Keratinocyte (primary cell): ENCODE measurements at regions not wholly inside any gene's neighbourhood (a gene's known extent, or its start where the extent isn't known, plus 50 kb on each side); places are given as distances from the start of the nearest gene placed in this dataset.

Experiments used
- DNase-seq: peaks from one replicate; pipeline ENCODE4 v3.0.0-alpha.2; 2011; ENCODE audit warnings: low read depth, missing footprints, low spot score
- FAIRE-seq: peaks from 2 replicates; lab custom pipeline; 2011; peaks lifted over from hg19 to GRCh38; lab: Jason Lieb, UNC
- H2AFZ ChIP-seq: 2 replicates; pipeline ENCODE4 v1.6.0; 2012; ENCODE audit warnings: low read length, control low read depth, inconsistent platforms; ENCODE audit not compliant: control insufficient read depth
- H3K27ac ChIP-seq: 2 replicates; pipeline ENCODE4 v1.5.1; 2011; ENCODE audit warnings: low read length; ENCODE audit not compliant: control insufficient read depth, insufficient read depth
- H3K27me3 ChIP-seq: 3 replicates; pipeline ENCODE4 v1.6.0; 2011; ENCODE audit warnings: low read length; ENCODE audit not compliant: control insufficient read depth, insufficient read depth; ENCODE audit errors: extremely low read depth
- H3K36me3 ChIP-seq, 2 experiments: 2 replicates in 1 of 2; 3 replicates in 1 of 2; pipeline ENCODE4 v1.5.1; 2011; ENCODE audit warnings: low read length in 2 of 2, mild to moderate bottlenecking in 1 of 2; ENCODE audit not compliant: control insufficient read depth in 2 of 2, insufficient read depth in 2 of 2; ENCODE audit errors: extremely low read depth in 1 of 2
- H3K4me1 ChIP-seq: 3 replicates; pipeline ENCODE4 v1.5.1; 2011; ENCODE audit warnings: low read length; ENCODE audit not compliant: control insufficient read depth, insufficient read depth; ENCODE audit errors: extremely low read depth
- H3K4me2 ChIP-seq: 3 replicates; pipeline ENCODE4 v1.6.0; 2011; ENCODE audit warnings: low read depth, low read length; ENCODE audit not compliant: control insufficient read depth, insufficient read depth; ENCODE audit errors: extremely low read depth
- H3K4me3 ChIP-seq, 3 experiments: fragments of 200-600 bp in 1 of 3; sonication (generic) in 1 of 3; 2 replicates in 2 of 3; 3 replicates in 1 of 3; pipeline ENCODE4 v1.5.1; 2011 to 2016; ENCODE audit warnings: low read length in 3 of 3, mild to moderate bottlenecking in 3 of 3, control low read depth in 2 of 3, inconsistent platforms in 1 of 3, low read depth in 1 of 3, mixed read lengths in 1 of 3, mixed run types in 1 of 3, moderate library complexity in 1 of 3; ENCODE audit not compliant: control insufficient read depth in 2 of 3, insufficient read depth in 2 of 3; ENCODE audit errors: extremely low read depth in 1 of 3
- H3K79me2 ChIP-seq: 2 replicates; pipeline ENCODE4 v1.6.0; 2012; ENCODE audit warnings: low read length; ENCODE audit not compliant: control insufficient read depth, insufficient read depth
- H3K9ac ChIP-seq: 3 replicates; pipeline ENCODE4 v1.6.0; 2011; ENCODE audit warnings: low read length; ENCODE audit not compliant: control insufficient read depth, insufficient read depth; ENCODE audit errors: extremely low read depth
- H3K9me1 ChIP-seq: 3 replicates; pipeline ENCODE4 v1.6.0; 2011; ENCODE audit warnings: low read length; ENCODE audit not compliant: control insufficient read depth, insufficient read depth; ENCODE audit errors: extremely low read depth
- H3K9me3 ChIP-seq: 2 replicates; pipeline ENCODE4 v1.5.1; 2012; ENCODE audit warnings: low read depth, low read length; ENCODE audit not compliant: control insufficient read depth
- H4K20me1 ChIP-seq: 3 replicates; pipeline ENCODE4 v1.6.0; 2011; ENCODE audit warnings: low read length; ENCODE audit not compliant: control insufficient read depth, insufficient read depth; ENCODE audit errors: extremely low read depth
- EZH2 ChIP-seq: IDR thresholded peaks from one replicate; pipeline ENCODE4 v1.6.1; 2012; ENCODE audit warnings: inconsistent platforms, mild to moderate bottlenecking, low read length, moderate library complexity
- dilution Hi-C: fragments of 300-500 bp; cut with MboI; formaldehyde crosslinking; loops from one replicate; pipeline ENCODE4 v1.7.0; 2020; ENCODE audit warnings: low sequenced_read_pairs; ENCODE audit not compliant: extremely low pct_ligation_motif_present
- TF ChIP-seq, protein P1 (sequence below), 3 experiments: IDR thresholded peaks in 1 of 3; conservative IDR thresholded peaks in 1 of 3; optimal IDR thresholded peaks in 1 of 3; 2 replicates in 2 of 3; 3 replicates in 1 of 3; pipeline versions ENCODE3 to v1.5.1; 2011; ENCODE audit warnings: low read length in 3 of 3, mild to moderate bottlenecking in 3 of 3, moderate library complexity in 2 of 3, control low read depth in 1 of 3, inconsistent platforms in 1 of 3; ENCODE audit not compliant: insufficient read depth in 2 of 3; ENCODE audit errors: extremely low read depth in 1 of 3

DNA sequence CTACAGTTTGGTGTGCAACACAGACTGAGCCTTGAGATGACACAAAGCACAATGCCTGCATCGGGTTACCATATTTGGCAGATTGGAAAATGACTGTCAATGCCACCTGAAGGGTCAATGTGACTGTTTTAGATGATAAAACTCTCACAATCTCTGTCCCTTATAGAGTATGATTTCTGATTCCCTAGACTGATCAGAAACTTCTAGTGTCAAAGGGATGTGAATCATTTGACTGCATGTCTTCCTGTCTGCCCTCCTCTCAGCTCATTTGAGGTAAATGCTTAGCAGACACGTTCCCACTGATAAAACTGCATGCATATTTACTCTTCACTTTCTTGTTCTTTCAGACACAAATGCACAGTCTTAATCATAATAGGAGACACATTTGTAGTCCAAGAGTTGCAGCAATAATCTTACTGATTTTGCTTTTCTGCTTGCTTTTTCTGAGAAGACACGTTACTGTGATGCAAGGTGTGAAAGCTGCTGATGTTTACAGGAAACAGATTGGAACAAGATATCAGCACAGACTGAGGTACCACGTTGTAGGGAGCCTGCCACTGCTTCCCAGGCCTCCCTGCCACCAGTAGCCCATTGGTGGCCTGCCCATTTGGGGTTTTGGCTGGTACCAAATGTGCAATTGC is 77.8 kb downstream of the GCNT4 start:
- no peaks in the 10 kb centered on the region for H3K9me1 ChIP-seq
- dilution Hi-C loops: no loop called here
- FAIRE-seq (no peak), DNase-seq (no peak)
- no peaks in the 10 kb centered on the region for H3K36me3 ChIP-seq
- H3K9me3 ChIP-seq: peaks cover 1% of the 10 kb centered on the region
- no peak overlapping the region for H2AFZ ChIP-seq
- no peak overlapping the region for H3K4me3 ChIP-seq
- no peaks in the 10 kb centered on the region for H3K4me1 ChIP-seq
- no peaks in the 10 kb centered on the region for H4K20me1 ChIP-seq
- no peaks in the 10 kb centered on the region for H3K27me3 ChIP-seq
- H3K27ac ChIP-seq: no peak overlapping the region
- H3K79me2 ChIP-seq: no peaks in the 10 kb centered on the region
- no peak overlapping the region for H3K4me2 ChIP-seq
- TF ChIP-seq EZH2: no peak
- TF ChIP-seq, protein P1, sequence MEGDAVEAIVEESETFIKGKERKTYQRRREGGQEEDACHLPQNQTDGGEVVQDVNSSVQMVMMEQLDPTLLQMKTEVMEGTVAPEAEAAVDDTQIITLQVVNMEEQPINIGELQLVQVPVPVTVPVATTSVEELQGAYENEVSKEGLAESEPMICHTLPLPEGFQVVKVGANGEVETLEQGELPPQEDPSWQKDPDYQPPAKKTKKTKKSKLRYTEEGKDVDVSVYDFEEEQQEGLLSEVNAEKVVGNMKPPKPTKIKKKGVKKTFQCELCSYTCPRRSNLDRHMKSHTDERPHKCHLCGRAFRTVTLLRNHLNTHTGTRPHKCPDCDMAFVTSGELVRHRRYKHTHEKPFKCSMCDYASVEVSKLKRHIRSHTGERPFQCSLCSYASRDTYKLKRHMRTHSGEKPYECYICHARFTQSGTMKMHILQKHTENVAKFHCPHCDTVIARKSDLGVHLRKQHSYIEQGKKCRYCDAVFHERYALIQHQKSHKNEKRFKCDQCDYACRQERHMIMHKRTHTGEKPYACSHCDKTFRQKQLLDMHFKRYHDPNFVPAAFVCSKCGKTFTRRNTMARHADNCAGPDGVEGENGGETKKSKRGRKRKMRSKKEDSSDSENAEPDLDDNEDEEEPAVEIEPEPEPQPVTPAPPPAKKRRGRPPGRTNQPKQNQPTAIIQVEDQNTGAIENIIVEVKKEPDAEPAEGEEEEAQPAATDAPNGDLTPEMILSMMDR (optimal IDR thresholded peaks at IDR 0.05 in 1 of 3, IDR thresholded peaks at IDR 0.05 in 1 of 3, conservative IDR thresholded peaks at IDR 0.05 in 1 of 3; ENCODE audit: extremely low read depth in 1 of 3, insufficient read depth in 2 of 3, low read length in 3 of 3): no peak
- H3K9ac ChIP-seq: no peak overlapping the region

DNA sequence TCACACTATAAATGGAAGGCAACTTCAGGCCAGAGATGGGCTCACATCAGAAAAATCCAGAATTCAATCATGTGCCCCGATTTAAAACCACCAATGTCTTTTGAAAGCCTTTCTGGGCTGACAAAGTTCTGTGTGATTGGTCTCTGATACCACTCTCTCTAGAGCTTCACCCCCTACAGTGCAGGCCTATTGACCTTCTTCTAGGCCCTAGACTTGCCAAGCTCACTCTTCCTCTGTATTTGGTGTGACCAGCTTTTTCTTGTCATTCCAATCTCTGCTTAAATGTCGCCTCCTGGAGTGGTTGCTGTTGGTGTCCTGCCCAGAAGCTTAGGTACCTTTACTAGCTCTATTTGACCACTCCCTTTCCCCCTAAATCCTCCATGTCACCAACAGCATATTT is 78.7 kb downstream of the GCNT4 start:
- H3K27ac ChIP-seq: no peak overlapping the region
- H3K9me3 ChIP-seq: peaks cover 1% of the 10 kb centered on the region
- no peaks in the 10 kb centered on the region for H3K27me3 ChIP-seq
- no peak overlapping the region for H3K9ac ChIP-seq
- no peaks in the 10 kb centered on the region for H3K4me1 ChIP-seq
- H3K9me1 ChIP-seq: no peaks in the 10 kb centered on the region
- no peaks in the 10 kb centered on the region for H3K79me2 ChIP-seq
- no peak overlapping the region for H2AFZ ChIP-seq
- H3K4me2 ChIP-seq: no peak overlapping the region
- no peak overlapping the region for H3K4me3 ChIP-seq
- FAIRE-seq (peak; percentile 17), DNase-seq (no peak)
- dilution Hi-C loops: no loop called here
- H4K20me1 ChIP-seq: no peaks in the 10 kb centered on the region
- TF ChIP-seq, protein P1 (optimal IDR thresholded peaks at IDR 0.05 in 1 of 3, IDR thresholded peaks at IDR 0.05 in 1 of 3, conservative IDR thresholded peaks at IDR 0.05 in 1 of 3; ENCODE audit: extremely low read depth in 1 of 3, insufficient read depth in 2 of 3, low read length in 3 of 3): no peak
- TF ChIP-seq EZH2: no peak
- H3K36me3 ChIP-seq: no peaks in the 10 kb centered on the region
